GM12878 (cell line): ENCODE measurements at regions not wholly inside any gene's neighbourhood (a gene's known extent, or its start where the extent isn't known, plus 50 kb on each side); places are given as distances from the start of the nearest gene placed in this dataset.

Source experiments
- ATF2 ChIP-seq: IDR thresholded peaks from 2 replicates; pipeline ENCODE4 v1.6.1; 2012; ENCODE audit warnings: low read length, inconsistent platforms
- CEBPB ChIP-seq, 2 experiments: fragments of 150-350 bp in 1 of 2; IDR thresholded peaks; 2 replicates each; pipeline ENCODE4 v1.6.1; 2012 to 2014; ENCODE audit warnings: low read depth in 2 of 2, low read length in 2 of 2, borderline replicate concordance in 1 of 2, inconsistent platforms in 1 of 2
- CTCF ChIP-seq, 3 experiments: IDR thresholded peaks in 2 of 3; conservative IDR thresholded peaks in 1 of 3; 2 replicates each; pipeline ENCODE4 v1.5.1; 2011; ENCODE audit warnings: low read depth in 3 of 3, low read length in 3 of 3, mild to moderate bottlenecking in 3 of 3, control low read depth in 2 of 3, moderate library complexity in 2 of 3, inconsistent platforms in 1 of 3, mixed read lengths in 1 of 3; ENCODE audit not compliant: control insufficient read depth in 2 of 3, insufficient read depth in 1 of 3; ENCODE audit errors: extremely low read depth in 1 of 3
- DPF2 ChIP-seq: fragments of 450-650 bp; IDR thresholded peaks from 2 replicates; pipeline ENCODE4 v1.6.1; 2017; ENCODE audit warnings: mild to moderate bottlenecking
- EZH2 ChIP-seq: IDR thresholded peaks from 2 replicates; pipeline ENCODE4 v1.6.1; 2012; ENCODE audit warnings: low read depth, mild to moderate bottlenecking, control low read depth, inconsistent platforms, low read length, borderline replicate concordance; ENCODE audit not compliant: control insufficient read depth
- HCFC1 ChIP-seq: fragments of 150-350 bp; IDR thresholded peaks from 2 replicates; pipeline ENCODE4 v1.6.1; 2014; ENCODE audit warnings: low read length
- MAX ChIP-seq: IDR thresholded peaks from 2 replicates; pipeline ENCODE4 v1.6.1; 2012; ENCODE audit warnings: low read depth, low read length, improper control_type of control experiment
- MYC ChIP-seq: IDR thresholded peaks from 2 replicates; pipeline ENCODE4 v1.6.1; 2011; ENCODE audit warnings: mild to moderate bottlenecking, low read length, moderate library complexity, inconsistent platforms; ENCODE audit not compliant: insufficient read depth, insufficient replicate concordance, insufficient read length, severe bottlenecking
- NFXL1 ChIP-seq: fragments of 450-650 bp; IDR thresholded peaks from 2 replicates; pipeline ENCODE4 v1.6.1; 2017; ENCODE audit warnings: antibody characterized with exemption, mild to moderate bottlenecking, borderline replicate concordance
- NR2C1 ChIP-seq: fragments of 450-650 bp; IDR thresholded peaks from 2 replicates; pipeline ENCODE4 v1.6.1; 2017; ENCODE audit warnings: antibody characterized with exemption, mild to moderate bottlenecking, moderate library complexity
- REST ChIP-seq: IDR thresholded peaks from 2 replicates; pipeline ENCODE4 v1.6.1; 2012; ENCODE audit warnings: mild to moderate bottlenecking, low read depth, low read length
- RFX5 ChIP-seq: IDR thresholded peaks from 2 replicates; pipeline ENCODE4 v1.6.1; 2011; ENCODE audit warnings: low read depth, low read length, improper control_type of control experiment
- YY1 ChIP-seq: IDR thresholded peaks from 2 replicates; pipeline ENCODE4 v1.6.1; 2011; ENCODE audit warnings: low read depth, mild to moderate bottlenecking, low read length

- no peak for TF ChIP-seq EZH2
- no peak for TF ChIP-seq CEBPB (IDR thresholded peaks at IDR 0.05; ENCODE audit: borderline replicate concordance in 1 of 2, low read depth in 2 of 2, low read length in 2 of 2)
- TF ChIP-seq MAX, result no peak
- no peak for TF ChIP-seq DPF2
- no peak for TF ChIP-seq REST
- no peak for TF ChIP-seq YY1
- TF ChIP-seq NFXL1, result no peak
- no peak for TF ChIP-seq ATF2
- TF ChIP-seq RFX5, result no peak
- no peak for TF ChIP-seq HCFC1
- no peak for TF ChIP-seq NR2C1
- TF ChIP-seq CTCF (IDR thresholded peaks at IDR 0.05 in 2 of 3, conservative IDR thresholded peaks at IDR 0.05 in 1 of 3; ENCODE audit: control insufficient read depth in 2 of 3, extremely low read depth in 1 of 3, insufficient read depth in 1 of 3, low read depth in 3 of 3, low read length in 3 of 3), result no peak
- TF ChIP-seq MYC, result no peak
Measured at GRCh38 chr22:47396515-47396914, 634.1 kb downstream of the TBC1D22A start.
